Activated T-cell treated with anti-CD3 and anti-CD28 coated beads, Interleukin-2, amount 50 U/mL, for 1 hour (primary cell): ENCODE measurements at regions not wholly inside any gene's neighbourhood (a gene's known extent, or its start where the extent isn't known, plus 50 kb on each side); places are given as distances from the start of the nearest gene placed in this dataset.

Experiments
- DNase-seq: peaks from one replicate; pipeline ENCODE4 v3.0.0-alpha.2; 2020

GRCh38 chr12:111194703-111195051, 174.2 kb downstream of the PHETA1 start:
- no peak for DNase-seq

GRCh38 chr12:111193977-111194702, 174.8 kb downstream of the PHETA1 start:
- DNase-seq: no peak

- DNase-seq: no peak
Measured at GRCh38 chr12:111193496-111193895, 175.4 kb downstream of the PHETA1 start.

- DNase-seq: no peak
Measured at GRCh38 chr12:111193067-111193466, 175.8 kb downstream of the PHETA1 start.

- no peak for DNase-seq
Measured at GRCh38 chr12:111192647-111193046, 176.2 kb downstream of the PHETA1 start.

GRCh38 chr12:111190741-111191526, 178.0 kb downstream of the PHETA1 start:
- DNase-seq: no peak

GRCh38 chr12:111189792-111190191, 179.1 kb downstream of the PHETA1 start:
- DNase-seq: no peak

GRCh38 chr12:111188436-111188835, 180.5 kb downstream of the PHETA1 start:
- no peak for DNase-seq

GRCh38 chr12:111186347-111186746, 182.5 kb downstream of the PHETA1 start:
- DNase-seq: no peak

- DNase-seq: no peak
Measured at GRCh38 chr12:111185889-111186227, 183.0 kb downstream of the PHETA1 start.

GRCh38 chr12:111185206-111185888, 183.5 kb downstream of the PHETA1 start:
- DNase-seq: no peak

GRCh38 chr12:111184161-111184560, 184.7 kb downstream of the PHETA1 start:
- DNase-seq: no peak

GRCh38 chr12:111183094-111183493, 185.8 kb downstream of the PHETA1 start:
- no peak for DNase-seq

GRCh38 chr12:111182382-111182781, 186.5 kb downstream of the PHETA1 start:
- DNase-seq: no peak

GRCh38 chr12:111181143-111181726, 187.7 kb downstream of the PHETA1 start:
- no peak for DNase-seq

- no peak for DNase-seq
Measured at GRCh38 chr12:111180426-111181142, 188.3 kb downstream of the PHETA1 start.

GRCh38 chr12:111178181-111179081, 190.5 kb downstream of the PHETA1 start:
- DNase-seq: no peak

- DNase-seq: no peak
Measured at GRCh38 chr12:111175396-111176094, 193.3 kb downstream of the PHETA1 start.

GRCh38 chr12:111174961-111175345, 193.9 kb downstream of the PHETA1 start:
- DNase-seq: no peak

GRCh38 chr12:111174251-111174960, 194.5 kb downstream of the PHETA1 start:
- no peak for DNase-seq

- no peak for DNase-seq
Measured at GRCh38 chr12:111173836-111174235, 195.1 kb downstream of the PHETA1 start.
